ENCODE measurements at regions not wholly inside any gene's neighbourhood (a gene's known extent, or its start where the extent isn't known, plus 50 kb on each side); places are given as distances from the start of the nearest gene placed in this dataset.

DNA sequence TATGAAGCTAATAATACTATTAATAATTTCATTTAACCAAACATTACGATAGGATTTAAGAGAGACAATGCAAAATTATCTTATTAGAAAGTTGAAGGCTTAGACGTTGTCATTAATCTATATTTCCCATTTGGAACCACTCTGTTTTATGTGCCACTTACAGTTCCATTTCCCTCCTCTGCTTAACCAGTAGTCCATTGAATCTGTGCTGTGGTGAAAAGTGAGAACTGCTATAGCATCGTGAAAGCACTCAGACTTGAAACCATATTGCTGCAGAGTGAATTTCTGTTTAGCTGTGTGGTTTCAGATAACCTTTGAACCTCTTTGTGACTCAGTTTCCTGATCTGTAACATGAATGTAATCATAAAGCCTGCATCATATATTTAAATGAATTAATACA is 2304.5 kb downstream of the MAT2B start:
- no peaks in the 10 kb centered on the region for H3K36me3 ChIP-seq (ENCODE audit: control insufficient read depth, insufficient read depth, low read length)
- TF ChIP-seq CTCF (IDR thresholded peaks at IDR 0.05; ENCODE audit: insufficient read depth, low read length, severe bottlenecking), result no peak
- FAIRE-seq, result no peak
- no peak for DNase-seq (ENCODE audit: low read depth)
- no peaks in the 10 kb centered on the region for H3K27me3 ChIP-seq (ENCODE audit: control insufficient read depth, insufficient read depth, low read length)
- no peak overlapping the region for H3K4me3 ChIP-seq (ENCODE audit: low read depth, low read length)

DNA sequence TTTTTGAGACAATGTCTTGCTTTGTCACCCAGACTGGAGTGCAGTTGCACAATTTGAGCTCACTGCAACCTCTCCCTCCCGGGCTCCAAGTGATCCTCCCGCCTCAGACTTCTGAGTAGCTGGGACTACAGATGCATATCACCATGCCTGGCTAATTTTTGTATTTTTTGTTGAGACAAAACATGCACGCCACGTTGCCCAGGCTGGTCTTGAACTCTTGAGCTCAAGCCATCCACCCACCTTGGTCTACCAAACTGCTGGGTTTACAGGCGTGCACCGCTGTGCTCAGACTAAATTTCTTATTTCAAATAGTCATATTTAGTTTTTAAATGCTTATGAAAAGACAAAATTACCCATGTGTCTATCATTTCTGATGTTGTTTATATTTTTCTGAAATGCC is 2324.1 kb downstream of the MAT2B start:
- TF ChIP-seq CTCF (IDR thresholded peaks at IDR 0.05; ENCODE audit: insufficient read depth, low read length, severe bottlenecking), result no peak
- Histone ChIP-seq H3K27me3 (ENCODE audit: control insufficient read depth, insufficient read depth, low read length) (no peaks in the 10 kb centered on the region), H3K36me3 (ENCODE audit: control insufficient read depth, insufficient read depth, low read length) (no peaks in the 10 kb centered on the region), H3K4me3 (ENCODE audit: low read depth, low read length) (no peak overlapping the region)
- DNase-seq (ENCODE audit: low read depth), result no peak
- no peak for FAIRE-seq

GRCh38 chr5:165834891-165835290 is 2329.5 kb downstream of the MAT2B start:
- FAIRE-seq (no peak), DNase-seq (ENCODE audit: low read depth) (no peak)
- no peaks in the 10 kb centered on the region for H3K36me3 ChIP-seq (ENCODE audit: control insufficient read depth, insufficient read depth, low read length)
- no peak for TF ChIP-seq CTCF (IDR thresholded peaks at IDR 0.05; ENCODE audit: insufficient read depth, low read length, severe bottlenecking)
- no peak overlapping the region for H3K4me3 ChIP-seq (ENCODE audit: low read depth, low read length)
- no peaks in the 10 kb centered on the region for H3K27me3 ChIP-seq (ENCODE audit: control insufficient read depth, insufficient read depth, low read length)

GRCh38 chr5:165836046-165836445 is 2330.6 kb downstream of the MAT2B start:
- DNase-seq (ENCODE audit: low read depth), result peak; percentile 4
- FAIRE-seq, result no peak
- H3K27me3 ChIP-seq (ENCODE audit: control insufficient read depth, insufficient read depth, low read length), result no peaks in the 10 kb centered on the region

DNA sequence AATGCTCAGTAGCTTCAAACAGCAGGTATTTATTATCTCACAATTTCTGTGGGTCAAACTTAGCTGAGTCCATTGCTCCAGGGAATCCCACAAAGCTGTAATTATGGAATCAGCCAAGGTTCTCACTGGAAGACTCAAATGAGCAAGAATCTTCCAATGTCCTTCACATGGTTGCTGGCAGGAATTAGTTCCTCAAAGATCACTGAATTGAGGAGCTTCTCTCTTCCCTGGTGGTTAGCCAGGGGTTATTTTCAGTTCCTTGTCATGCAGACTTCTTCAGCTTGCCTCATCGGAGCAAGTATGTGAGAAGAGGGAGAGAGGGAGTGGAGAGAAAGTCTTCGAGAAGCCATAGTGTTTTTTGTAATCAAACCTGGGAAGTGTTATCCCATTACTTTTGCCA is 2331.9 kb downstream of the MAT2B start:
- FAIRE-seq (no peak), DNase-seq (ENCODE audit: low read depth) (no peak)
- H3K36me3 ChIP-seq (ENCODE audit: control insufficient read depth, insufficient read depth, low read length), result no peaks in the 10 kb centered on the region
- TF ChIP-seq CTCF (IDR thresholded peaks at IDR 0.05; ENCODE audit: insufficient read depth, low read length, severe bottlenecking), result no peak
- H3K27me3 ChIP-seq (ENCODE audit: control insufficient read depth, insufficient read depth, low read length), result no peaks in the 10 kb centered on the region
- H3K4me3 ChIP-seq (ENCODE audit: low read depth, low read length), result no peak overlapping the region

More at GRCh38 chr5:165836046-165836445, 2330.6 kb downstream of the MAT2B start:
- H3K4me3 ChIP-seq (ENCODE audit: low read depth, low read length), result no peak overlapping the region
- TF ChIP-seq CTCF (IDR thresholded peaks at IDR 0.05; ENCODE audit: insufficient read depth, low read length, severe bottlenecking), result no peak
- H3K36me3 ChIP-seq (ENCODE audit: control insufficient read depth, insufficient read depth, low read length), result no peaks in the 10 kb centered on the region

- Histone ChIP-seq H3K27me3 (ENCODE audit: control insufficient read depth, insufficient read depth, low read length) (no peaks in the 10 kb centered on the region), H3K36me3 (ENCODE audit: control insufficient read depth, insufficient read depth, low read length) (no peaks in the 10 kb centered on the region), H3K4me3 (ENCODE audit: low read depth, low read length) (no peak overlapping the region)
- DNase-seq (ENCODE audit: low read depth) (no peak), FAIRE-seq (no peak)
- TF ChIP-seq CTCF (IDR thresholded peaks at IDR 0.05; ENCODE audit: insufficient read depth, low read length, severe bottlenecking), result no peak
These were observed 2339.2 kb downstream of the MAT2B start for GRCh38 chr5:165844571-165844970.

All from bronchial epithelial cell (primary cell).